CD4-positive, alpha-beta T cell (primary cell): ENCODE measurements at regions not wholly inside any gene's neighbourhood (a gene's known extent, or its start where the extent isn't known, plus 50 kb on each side); places are given as distances from the start of the nearest gene placed in this dataset.

Experiments
- ATAC-seq: fragments of 200-7000 bp; cut with Tn5 transposase; one replicate; pipeline ENCODE4 v1.10.0; 2022; ENCODE audit warnings: mild to moderate bottlenecking; ENCODE audit not compliant: poor library complexity
- CTCF ChIA-PET: fragments of 350-600 bp; sonication (Branson Sonifier 250); formaldehyde crosslinking; loops from one replicate; lab custom pipeline; 2021; ENCODE audit warnings: antibody characterized with exemption, inconsistent platforms; lab: Charles Lee
- POLR2A ChIA-PET: fragments of 350-600 bp; sonication (Branson Sonifier 250); formaldehyde crosslinking; loops from one replicate; lab custom pipeline; 2021; ENCODE audit warnings: antibody characterized with exemption, inconsistent platforms; lab: Charles Lee
- DNase-seq, 14 experiments: peaks; one replicate each; pipeline ENCODE4 v3.0.0-alpha.2; 2013 to 2020; ENCODE audit warnings: mixed read lengths in 2 of 14
- H3K27ac ChIP-seq, 2 donors: one replicate each; pipeline versions ENCODE4 v1.5.1 to v1.7.0; 2013; ENCODE audit warnings: low read length in 2 of 2, low read depth in 1 of 2, mild to moderate bottlenecking in 1 of 2
- H3K27me3 ChIP-seq, 2 experiments: 1 replicate in 1 of 2; 2 replicates in 1 of 2; pipeline versions ENCODE4 v1.6.1 to v1.7.0; 2013; ENCODE audit warnings: low read length in 2 of 2, control low read depth in 1 of 2, mild to moderate bottlenecking in 1 of 2, moderate library complexity in 1 of 2; ENCODE audit not compliant: insufficient read depth in 2 of 2, control insufficient read depth in 1 of 2
- H3K36me3 ChIP-seq: one replicate; pipeline ENCODE4 v1.6.1; 2013; ENCODE audit warnings: low read length, control low read depth; ENCODE audit not compliant: insufficient read depth
- H3K4me1 ChIP-seq: one replicate; pipeline ENCODE4 v1.6.1; 2013; ENCODE audit warnings: low read length, control low read depth; ENCODE audit not compliant: insufficient read depth
- H3K4me3 ChIP-seq: one replicate; pipeline ENCODE4 v1.5.1; 2013; ENCODE audit warnings: mild to moderate bottlenecking, low read length, moderate library complexity
- H3K9me3 ChIP-seq, 2 experiments: 1 replicate in 1 of 2; 2 replicates in 1 of 2; pipeline versions ENCODE4 v1.6.1 to v1.7.0; 2013; ENCODE audit warnings: low read length in 2 of 2, mild to moderate bottlenecking in 2 of 2, control low read depth in 1 of 2, moderate library complexity in 1 of 2; ENCODE audit not compliant: control insufficient read depth in 1 of 2, insufficient read depth in 1 of 2
- H3K27ac Mint-ChIP-seq: one replicate; pipeline ENCODE4 v1.8.0; 2020; ENCODE audit warnings: mixed read lengths
- H3K27me3 Mint-ChIP-seq: one replicate; pipeline ENCODE4 v1.8.0; 2021; ENCODE audit warnings: mixed read lengths
- H3K36me3 Mint-ChIP-seq: one replicate; pipeline ENCODE4 v1.8.0; 2021; ENCODE audit warnings: low read depth, mixed read lengths
- H3K4me1 Mint-ChIP-seq: one replicate; pipeline ENCODE4 v1.8.0; 2021; ENCODE audit warnings: low read depth, mixed read lengths
- H3K4me3 Mint-ChIP-seq: one replicate; pipeline ENCODE4 v1.8.0; 2020; ENCODE audit warnings: mild to moderate bottlenecking, mixed read lengths
- H3K9me3 Mint-ChIP-seq: one replicate; pipeline ENCODE4 v1.8.0; 2020; ENCODE audit warnings: mixed read lengths
- CTCF ChIP-seq: fragments of 200-600 bp; IDR thresholded peaks from one replicate; pipeline ENCODE4 v1.8.0; 2022; ENCODE audit warnings: antibody characterized with exemption, mild to moderate bottlenecking
- intact Hi-C, 2 experiments: fragments of 100-400 bp; cut with DNase I in 1 of 2; cut with micrococcal nuclease in 1 of 2; formaldehyde crosslinking; loops; one replicate each; pipeline versions ENCODE4 v1.15.1 to v1.9.0; 2023 to 2025; cut with DNase I, micrococcal nuclease

- Mint-ChIP-seq H3K27me3 (no peaks in the 10 kb centered on the region), H3K36me3 (no peaks in the 10 kb centered on the region), H3K9me3 (no peaks in the 10 kb centered on the region), H3K27ac (no peak overlapping the region), H3K4me1 (no peaks in the 10 kb centered on the region), H3K4me3 (no peak overlapping the region)
- H3K36me3 ChIP-seq, result no peaks in the 10 kb centered on the region
- intact Hi-C loops, result no loop called here
- no peak overlapping the region for H3K4me3 ChIP-seq
- DNase-seq, result no peak
- no peaks in the 10 kb centered on the region for H3K4me1 ChIP-seq
- no peaks in the 10 kb centered on the region for H3K27me3 ChIP-seq
- ChIA-PET POLR2A (no interaction called here), CTCF (no interaction called here)
- no peak for TF ChIP-seq CTCF
- H3K9me3 ChIP-seq, result no peaks in the 10 kb centered on the region
- no peak for ATAC-seq
- no peak overlapping the region for H3K27ac ChIP-seq
These were observed 170.6 kb upstream of the CIBAR2 start for GRCh38 chr16:85282842-85283241.

GRCh38 chr16:85283305-85284050 is 171.2 kb upstream of the CIBAR2 start:
- Mint-ChIP-seq H3K4me1 (no peaks in the 10 kb centered on the region), H3K9me3 (no peaks in the 10 kb centered on the region), H3K27me3 (no peaks in the 10 kb centered on the region), H3K4me3 (no peak overlapping the region), H3K27ac (no peak overlapping the region), H3K36me3 (no peaks in the 10 kb centered on the region)
- Histone ChIP-seq H3K36me3 (no peaks in the 10 kb centered on the region), H3K4me3 (no peak overlapping the region), H3K27ac (no peak overlapping the region), H3K27me3 (no peaks in the 10 kb centered on the region), H3K4me1 (no peaks in the 10 kb centered on the region), H3K9me3 (no peaks in the 10 kb centered on the region)
- DNase-seq (no peak), ATAC-seq (no peak)
- TF ChIP-seq CTCF, result no peak
- intact Hi-C loops, result no loop called here
- ChIA-PET POLR2A (no interaction called here), CTCF (no interaction called here)

GRCh38 chr16:85284141-85284817 is 172.0 kb upstream of the CIBAR2 start:
- intact Hi-C loops, result no loop called here
- no peak overlapping the region for H3K4me3 Mint-ChIP-seq
- H3K36me3 Mint-ChIP-seq, result no peaks in the 10 kb centered on the region
- ATAC-seq, result no peak
- H3K4me1 Mint-ChIP-seq, result no peaks in the 10 kb centered on the region
- no peaks in the 10 kb centered on the region for H3K27me3 Mint-ChIP-seq
- TF ChIP-seq CTCF, result no peak
- H3K27ac ChIP-seq, result no peak overlapping the region
- ChIA-PET CTCF (no interaction called here), POLR2A (no interaction called here)
- H3K27me3 ChIP-seq, result no peaks in the 10 kb centered on the region
- H3K9me3 ChIP-seq, result no peaks in the 10 kb centered on the region
- H3K4me3 ChIP-seq, result no peak overlapping the region
- H3K27ac Mint-ChIP-seq, result no peak overlapping the region
- no peaks in the 10 kb centered on the region for H3K9me3 Mint-ChIP-seq
- H3K4me1 ChIP-seq, result no peaks in the 10 kb centered on the region
- H3K36me3 ChIP-seq, result no peaks in the 10 kb centered on the region
- DNase-seq, result no peak
